NK-92 (cell line): ENCODE measurements at regions not wholly inside any gene's neighbourhood (a gene's known extent, or its start where the extent isn't known, plus 50 kb on each side); places are given as distances from the start of the nearest gene placed in this dataset.

Source experiments
- DNase-seq: peaks from one replicate; lab custom pipeline; 2025; ENCODE audit not compliant: unreplicated experiment; lab: John Stamatoyannopoulos, UW

- no peak for DNase-seq
These were observed 69.4 kb upstream of the SHH start for GRCh38 chr7:155881471-155882350.

GRCh38 chr7:155880721-155881120, 68.5 kb upstream of the SHH start:
- DNase-seq: no peak

- no peak for DNase-seq
These were observed 67.3 kb upstream of the SHH start for GRCh38 chr7:155879592-155879991.

GRCh38 chr7:155878674-155879073, 66.4 kb upstream of the SHH start:
- DNase-seq: no peak

- DNase-seq: no peak
These were observed 66.0 kb upstream of the SHH start for GRCh38 chr7:155878250-155878649.

GRCh38 chr7:155877167-155877566, 64.9 kb upstream of the SHH start:
- DNase-seq: no peak

- DNase-seq: no peak
These were observed 62.1 kb upstream of the SHH start for GRCh38 chr7:155874411-155874810.

- no peak for DNase-seq
These were observed 61.7 kb upstream of the SHH start for GRCh38 chr7:155874010-155874409.

GRCh38 chr7:155872678-155873369, 60.6 kb upstream of the SHH start:
- DNase-seq: no peak

GRCh38 chr7:155871211-155871610, 58.9 kb upstream of the SHH start:
- DNase-seq: no peak

- DNase-seq: no peak
These were observed 58.3 kb upstream of the SHH start for GRCh38 chr7:155870334-155871180.

GRCh38 chr7:155869784-155870076, 57.5 kb upstream of the SHH start:
- no peak for DNase-seq

- DNase-seq: no peak
These were observed 56.9 kb upstream of the SHH start for GRCh38 chr7:155868955-155869783.

GRCh38 chr7:155867734-155868400, 55.6 kb upstream of the SHH start:
- no peak for DNase-seq

- no peak for DNase-seq
These were observed 55.0 kb upstream of the SHH start for GRCh38 chr7:155867280-155867679.

GRCh38 chr7:155865830-155866525, 53.7 kb upstream of the SHH start:
- DNase-seq: no peak

- DNase-seq: no peak
These were observed 52.9 kb upstream of the SHH start for GRCh38 chr7:155864991-155865690.

GRCh38 chr7:155864271-155864985, 52.2 kb upstream of the SHH start:
- DNase-seq: no peak
